MCF 10A (cell line): ENCODE measurements at regions not wholly inside any gene's neighbourhood (a gene's known extent, or its start where the extent isn't known, plus 50 kb on each side); places are given as distances from the start of the nearest gene placed in this dataset.
"Not testable (repeated sequence)": the region's sequence is repeated elsewhere in the genome, so short reads cannot be mapped to it uniquely, and the experiment has no call there.

Experiments used
- BruUV-seq: library from RNA; stranded (reverse); fragments of 400-500 nt; replicated peaks from 2 replicates; lab custom pipeline; 2021; lab: Mats Ljungman, UMichigan
- CTCF ChIA-PET: fragments of 300-600 bp; sonication (Branson Sonifier 250); formaldehyde crosslinking; extraction: SDS; loops from one replicate; lab custom pipeline; 2021; ENCODE audit warnings: antibody characterized with exemption, inconsistent platforms; lab: Yijun Ruan, JAX
- POLR2A ChIA-PET: fragments of 300-600, 350-650 bp; sonication (Branson Sonifier 250); formaldehyde crosslinking; extraction: SDS; loops from one replicate; lab custom pipeline; 2020; ENCODE audit warnings: antibody characterized with exemption, inconsistent platforms; lab: Yijun Ruan, JAX
- DNase-seq: peaks from one replicate; pipeline ENCODE4 v3.0.0-alpha.2; 2018; ENCODE audit not compliant: unreplicated experiment
- H3K27ac Mint-ChIP-seq: one replicate; pipeline ENCODE4 v1.8.0; 2022; ENCODE audit warnings: mild to moderate bottlenecking, low read depth, mixed read lengths; ENCODE audit not compliant: unreplicated experiment
- H3K27me3 Mint-ChIP-seq: one replicate; pipeline ENCODE4 v1.8.0; 2022; ENCODE audit warnings: mixed read lengths; ENCODE audit not compliant: insufficient read depth, unreplicated experiment
- H3K36me3 Mint-ChIP-seq: one replicate; pipeline ENCODE4 v1.8.0; 2022; ENCODE audit warnings: mild to moderate bottlenecking, moderate library complexity, mixed read lengths; ENCODE audit not compliant: insufficient read depth, unreplicated experiment
- H3K4me1 Mint-ChIP-seq: one replicate; pipeline ENCODE4 v1.8.0; 2022; ENCODE audit warnings: mixed read lengths; ENCODE audit not compliant: insufficient read depth, unreplicated experiment
- H3K4me3 Mint-ChIP-seq: one replicate; pipeline ENCODE4 v1.8.0; 2022; ENCODE audit warnings: mild to moderate bottlenecking, moderate library complexity, mixed read lengths; ENCODE audit not compliant: unreplicated experiment
- H3K9me3 Mint-ChIP-seq: one replicate; pipeline ENCODE4 v1.8.0; 2022; ENCODE audit warnings: mixed read lengths; ENCODE audit not compliant: unreplicated experiment
- intact Hi-C: fragments of 100-400 bp; cut with micrococcal nuclease; formaldehyde crosslinking; loops from 2 replicates; pipeline ENCODE4 v1.14.1; 2022
- TF ChIP-seq, protein P1 (sequence below): fragments of 200-600 bp; IDR thresholded peaks from one replicate; pipeline ENCODE4 v1.8.0; 2022; ENCODE audit warnings: antibody characterized with exemption, mild to moderate bottlenecking; ENCODE audit not compliant: unreplicated experiment

GRCh38 chr18:26631135-26631534, 82.8 kb upstream of the KCTD1 start:
- POLR2A ChIA-PET: no interaction called here
- no peak for DNase-seq
- BruUV-seq: no TSS peak
- H3K27me3 Mint-ChIP-seq: no peaks in the 10 kb centered on the region
- CTCF ChIA-PET: interaction anchor here (2.4 kb wide), 1 partner anchor 10 kb away, joined by 8 read pairs; no protein-coding TSS in a partner anchor
- H3K36me3 Mint-ChIP-seq: no peaks in the 10 kb centered on the region
- H3K4me1 Mint-ChIP-seq: no peaks in the 10 kb centered on the region
- TF ChIP-seq, protein P1, sequence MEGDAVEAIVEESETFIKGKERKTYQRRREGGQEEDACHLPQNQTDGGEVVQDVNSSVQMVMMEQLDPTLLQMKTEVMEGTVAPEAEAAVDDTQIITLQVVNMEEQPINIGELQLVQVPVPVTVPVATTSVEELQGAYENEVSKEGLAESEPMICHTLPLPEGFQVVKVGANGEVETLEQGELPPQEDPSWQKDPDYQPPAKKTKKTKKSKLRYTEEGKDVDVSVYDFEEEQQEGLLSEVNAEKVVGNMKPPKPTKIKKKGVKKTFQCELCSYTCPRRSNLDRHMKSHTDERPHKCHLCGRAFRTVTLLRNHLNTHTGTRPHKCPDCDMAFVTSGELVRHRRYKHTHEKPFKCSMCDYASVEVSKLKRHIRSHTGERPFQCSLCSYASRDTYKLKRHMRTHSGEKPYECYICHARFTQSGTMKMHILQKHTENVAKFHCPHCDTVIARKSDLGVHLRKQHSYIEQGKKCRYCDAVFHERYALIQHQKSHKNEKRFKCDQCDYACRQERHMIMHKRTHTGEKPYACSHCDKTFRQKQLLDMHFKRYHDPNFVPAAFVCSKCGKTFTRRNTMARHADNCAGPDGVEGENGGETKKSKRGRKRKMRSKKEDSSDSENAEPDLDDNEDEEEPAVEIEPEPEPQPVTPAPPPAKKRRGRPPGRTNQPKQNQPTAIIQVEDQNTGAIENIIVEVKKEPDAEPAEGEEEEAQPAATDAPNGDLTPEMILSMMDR: no peak
- intact Hi-C loops: no loop called here
- no peak overlapping the region for H3K27ac Mint-ChIP-seq
- H3K9me3 Mint-ChIP-seq: no peaks in the 10 kb centered on the region
- no peak overlapping the region for H3K4me3 Mint-ChIP-seq

- no peaks in the 10 kb centered on the region for H3K27me3 Mint-ChIP-seq
- no peak for DNase-seq
- H3K27ac Mint-ChIP-seq: no peak overlapping the region
- no peaks in the 10 kb centered on the region for H3K4me1 Mint-ChIP-seq
- H3K4me3 Mint-ChIP-seq: no peak overlapping the region
- ChIA-PET CTCF (interaction anchor here (2.4 kb wide), 1 partner anchor 10 kb away, joined by 8 read pairs; no protein-coding TSS in a partner anchor), POLR2A (interaction anchor here (0.6 kb wide), 1 partner anchor 619 kb away, joined by 3 read pairs; no protein-coding TSS in a partner anchor)
- intact Hi-C loops: no loop called here
- no peaks in the 10 kb centered on the region for H3K9me3 Mint-ChIP-seq
- no TSS peak for BruUV-seq
- TF ChIP-seq, protein P1: no peak
- no peaks in the 10 kb centered on the region for H3K36me3 Mint-ChIP-seq
These were observed 82.2 kb upstream of the KCTD1 start for GRCh38 chr18:26630596-26630995.

DNA sequence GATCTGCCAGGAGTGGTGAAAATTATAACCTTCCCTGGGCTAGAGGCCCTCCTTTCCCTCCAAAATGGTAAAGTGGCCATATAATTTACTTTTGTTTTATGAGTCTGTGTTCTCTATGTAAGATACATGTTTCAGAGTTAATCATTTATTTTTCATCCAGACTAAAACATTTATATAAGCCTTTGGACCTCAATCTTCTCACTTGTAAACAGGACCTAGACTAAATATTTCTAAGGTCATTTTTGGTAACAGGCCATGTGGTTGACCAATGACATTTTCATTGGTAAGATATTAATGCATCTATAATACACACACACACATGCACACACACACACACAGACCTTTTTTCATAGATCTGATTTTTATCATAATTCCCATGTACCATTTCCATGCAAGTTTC, 79.7 kb upstream of the KCTD1 start:
- Mint-ChIP-seq H3K9me3 (no peaks in the 10 kb centered on the region), H3K4me3 (no peak overlapping the region), H3K27me3 (no peaks in the 10 kb centered on the region), H3K4me1 (no peaks in the 10 kb centered on the region), H3K27ac (no peak overlapping the region), H3K36me3 (no peaks in the 10 kb centered on the region)
- no peak for DNase-seq
- POLR2A ChIA-PET: interaction anchor here (0.9 kb wide), 1 partner anchor 299 kb away, joined by 3 read pairs; no protein-coding TSS in a partner anchor
- BruUV-seq: no TSS peak
- TF ChIP-seq, protein P1: no peak
- CTCF ChIA-PET: interaction anchor here (0.6 to 1.3 kb wide), 2 partner anchors 338 to 381 kb away, joined by 3 to 6 read pairs; no protein-coding TSS in a partner anchor
- intact Hi-C loops: no loop called here

GRCh38 chr18:26624443-26624842, 76.1 kb upstream of the KCTD1 start:
- Mint-ChIP-seq H3K27me3 (no peaks in the 10 kb centered on the region), H3K36me3 (no peaks in the 10 kb centered on the region), H3K27ac (no peak overlapping the region), H3K4me3 (no peak overlapping the region), H3K9me3 (no peaks in the 10 kb centered on the region), H3K4me1 (no peaks in the 10 kb centered on the region)
- TF ChIP-seq, protein P1: no peak
- no TSS peak for BruUV-seq
- CTCF ChIA-PET: interaction anchor here (1.0 to 1.2 kb wide), 2 partner anchors 25 to 118 kb away, joined by 3 read pairs; no protein-coding TSS in a partner anchor
- POLR2A ChIA-PET: no interaction called here
- intact Hi-C loops: no loop called here
- DNase-seq: no peak

DNA sequence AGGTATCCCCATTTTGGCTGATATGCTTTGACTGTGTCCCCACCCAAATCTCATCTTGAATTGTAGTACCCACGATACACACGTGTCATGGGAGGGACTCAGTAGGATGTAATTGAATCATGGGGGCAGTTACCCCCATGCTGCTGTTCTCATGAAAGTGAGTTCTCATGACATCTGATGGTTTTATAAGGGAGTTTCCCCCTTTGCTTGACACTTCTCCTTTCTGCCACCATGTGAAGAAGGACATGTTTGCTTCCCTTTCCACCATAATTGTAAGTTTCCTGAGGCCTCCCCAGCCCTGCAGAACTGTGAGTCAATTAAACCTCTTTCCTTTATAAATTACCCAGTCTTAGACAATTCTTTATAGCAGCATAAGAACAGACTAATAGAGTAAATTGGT, 75.0 kb upstream of the KCTD1 start:
- H3K4me3 Mint-ChIP-seq, BruUV-seq, H3K36me3 Mint-ChIP-seq, POLR2A ChIA-PET, H3K4me1 Mint-ChIP-seq, intact Hi-C loops, H3K27ac Mint-ChIP-seq, H3K9me3 Mint-ChIP-seq, H3K27me3 Mint-ChIP-seq, DNase-seq: not testable (repeated sequence)
- CTCF ChIA-PET: interaction anchor here (0.6 to 1.0 kb wide), 2 partner anchors 15 to 75 kb away, joined by 3 to 4 read pairs; partner anchors contain the start of gene KCTD1
